ENCODE measurements at regions not wholly inside any gene's neighbourhood (a gene's known extent, or its start where the extent isn't known, plus 50 kb on each side); places are given as distances from the start of the nearest gene placed in this dataset.

- H3K4me3 ChIP-seq, result no peak overlapping the region
- no peak for TF ChIP-seq POLR2AphosphoS5 (IDR thresholded peaks at IDR 0.05; ENCODE audit: insufficient read depth in 1 of 2, low read depth in 1 of 2)
- no peak for TF ChIP-seq CTCF (IDR thresholded peaks at IDR 0.05)
- no peak for TF ChIP-seq POLR2A (IDR thresholded peaks at IDR 0.05)
- H3K27ac ChIP-seq, result no peak overlapping the region
- DNase-seq (ENCODE audit: extremely low spot score in 2 of 2), result no peak
- no peaks in the 10 kb centered on the region for H3K9me3 ChIP-seq
- no peaks in the 10 kb centered on the region for H3K27me3 ChIP-seq
- intact Hi-C loops (cut with DNase I), result no loop called here
- H3K36me3 ChIP-seq, result no peaks in the 10 kb centered on the region
- H3K4me1 ChIP-seq, result no peaks in the 10 kb centered on the region
Measured at GRCh38 chr6:103268335-103268734, 1591.4 kb downstream of the HACE1 start.

- no peaks in the 10 kb centered on the region for H3K36me3 ChIP-seq
- intact Hi-C loops (cut with DNase I), result no loop called here
- no peak for DNase-seq (ENCODE audit: extremely low spot score in 2 of 2)
- TF ChIP-seq CTCF (IDR thresholded peaks at IDR 0.05) (no peak), POLR2A (IDR thresholded peaks at IDR 0.05) (no peak), POLR2AphosphoS5 (IDR thresholded peaks at IDR 0.05; ENCODE audit: insufficient read depth in 1 of 2, low read depth in 1 of 2) (no peak)
- H3K27me3 ChIP-seq, result no peaks in the 10 kb centered on the region
- no peak overlapping the region for H3K27ac ChIP-seq
- no peaks in the 10 kb centered on the region for H3K9me3 ChIP-seq
- H3K4me1 ChIP-seq, result no peaks in the 10 kb centered on the region
- H3K4me3 ChIP-seq, result no peak overlapping the region
Measured at GRCh38 chr6:103264020-103264419, 1595.7 kb downstream of the HACE1 start.

- Histone ChIP-seq H3K27me3 (no peaks in the 10 kb centered on the region), H3K9me3 (no peaks in the 10 kb centered on the region), H3K27ac (no peak overlapping the region), H3K36me3 (no peaks in the 10 kb centered on the region), H3K4me1 (no peaks in the 10 kb centered on the region), H3K4me3 (no peak overlapping the region)
- no peak for TF ChIP-seq POLR2AphosphoS5 (IDR thresholded peaks at IDR 0.05; ENCODE audit: insufficient read depth in 1 of 2, low read depth in 1 of 2)
- no peak for TF ChIP-seq POLR2A (IDR thresholded peaks at IDR 0.05)
- TF ChIP-seq CTCF (IDR thresholded peaks at IDR 0.05), result no peak
- DNase-seq (ENCODE audit: extremely low spot score in 2 of 2), result no peak
- intact Hi-C loops (cut with DNase I), result no loop called here
Measured at GRCh38 chr6:103255132-103255531, 1604.6 kb downstream of the HACE1 start.

GRCh38 chr6:103236923-103237322 is 1622.8 kb downstream of the HACE1 start:
- Histone ChIP-seq H3K4me3 (no peak overlapping the region), H3K4me1 (no peaks in the 10 kb centered on the region), H3K27me3 (no peaks in the 10 kb centered on the region), H3K36me3 (no peaks in the 10 kb centered on the region), H3K27ac (no peak overlapping the region), H3K9me3 (no peaks in the 10 kb centered on the region)
- intact Hi-C loops (cut with DNase I), result no loop called here
- DNase-seq (ENCODE audit: extremely low spot score in 2 of 2), result no peak
- TF ChIP-seq POLR2AphosphoS5 (IDR thresholded peaks at IDR 0.05; ENCODE audit: insufficient read depth in 1 of 2, low read depth in 1 of 2) (no peak), CTCF (IDR thresholded peaks at IDR 0.05) (no peak), POLR2A (IDR thresholded peaks at IDR 0.05) (no peak)

GRCh38 chr6:103231181-103231580 is 1628.5 kb downstream of the HACE1 start:
- Histone ChIP-seq H3K9me3 (no peaks in the 10 kb centered on the region), H3K27ac (no peak overlapping the region), H3K4me1 (no peaks in the 10 kb centered on the region), H3K4me3 (no peak overlapping the region), H3K36me3 (no peaks in the 10 kb centered on the region), H3K27me3 (no peaks in the 10 kb centered on the region)
- intact Hi-C loops (cut with DNase I), result no loop called here
- TF ChIP-seq POLR2AphosphoS5 (IDR thresholded peaks at IDR 0.05; ENCODE audit: insufficient read depth in 1 of 2, low read depth in 1 of 2) (no peak), POLR2A (IDR thresholded peaks at IDR 0.05) (no peak), CTCF (IDR thresholded peaks at IDR 0.05) (no peak)
- DNase-seq (ENCODE audit: extremely low spot score in 2 of 2), result no peak
